ENCODE measurements at regions not wholly inside any gene's neighbourhood (a gene's known extent, or its start where the extent isn't known, plus 50 kb on each side); places are given as distances from the start of the nearest gene placed in this dataset.

DNA sequence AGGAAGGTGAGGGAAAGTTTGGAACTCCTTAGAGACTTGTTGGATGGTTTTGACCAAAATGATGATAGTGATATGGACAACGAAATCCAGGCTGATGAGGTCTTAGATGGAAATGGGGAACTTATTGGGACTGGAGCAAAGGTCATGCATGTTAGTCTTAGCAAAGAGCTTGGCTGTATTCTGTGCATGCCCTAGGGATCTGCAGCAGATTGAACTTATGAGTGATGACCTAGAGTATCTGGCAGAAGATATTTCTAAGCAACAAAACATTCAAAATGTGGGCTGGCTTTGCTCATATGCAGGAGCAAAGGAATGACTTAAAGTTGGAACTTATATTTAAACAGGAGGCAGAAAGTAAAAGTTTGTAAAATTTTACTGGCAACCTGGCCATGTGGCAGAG lies 489.3 kb upstream of the DIPK2B start:
- TF ChIP-seq PHTF2 (CRISPR knock-in tag; IDR thresholded peaks at IDR 0.05), result no peak
- no peak for TF ChIP-seq ELF1 (tag; IDR thresholded peaks at IDR 0.05)
- no peak for TF ChIP-seq RBBP5 (IDR thresholded peaks at IDR 0.05; ENCODE audit: borderline replicate concordance, insufficient read depth, low read length, poor library complexity, severe bottlenecking)
- TF ChIP-seq ZBTB2 (IDR thresholded peaks at IDR 0.05), result no peak
- TF ChIP-seq HDGF (IDR thresholded peaks at IDR 0.05), result no peak
- no peak for TF ChIP-seq SOX6 (IDR thresholded peaks at IDR 0.05)
- no peak for TF ChIP-seq JUNB (CRISPR knock-in tag; conservative IDR thresholded peaks at IDR 0.05)
- TF ChIP-seq ZBTB7A (IDR thresholded peaks at IDR 0.05; ENCODE audit: borderline replicate concordance, control insufficient read depth, low read depth, low read length), result no peak
- TF ChIP-seq ZBTB1 (CRISPR knock-in tag; IDR thresholded peaks at IDR 0.05; ENCODE audit: borderline replicate concordance, low read depth), result no peak
